Calu3 (cell line): ENCODE measurements at regions not wholly inside any gene's neighbourhood (a gene's known extent, or its start where the extent isn't known, plus 50 kb on each side); places are given as distances from the start of the nearest gene placed in this dataset.

Source experiments
- BruUV-seq: library from RNA; stranded (reverse); fragments of 400-500 nt; replicated peaks from 2 replicates; lab custom pipeline; 2021; lab: Mats Ljungman, UMichigan
- CTCF ChIA-PET: fragments of 300-600 bp; sonication (Branson Sonifier 250); formaldehyde crosslinking; loops from one replicate; lab custom pipeline; 2022; ENCODE audit warnings: antibody characterized with exemption; lab: Charles Lee
- DNase-seq: peaks from one replicate; pipeline ENCODE4 v3.0.0; 2022
- H3K27ac Mint-ChIP-seq: one replicate; pipeline ENCODE4 v1.8.0; 2022; ENCODE audit warnings: mixed read lengths; ENCODE audit not compliant: unreplicated experiment
- H3K27me3 Mint-ChIP-seq: one replicate; pipeline ENCODE4 v1.8.0; 2022; ENCODE audit warnings: mixed read lengths; ENCODE audit not compliant: unreplicated experiment
- H3K36me3 Mint-ChIP-seq: one replicate; pipeline ENCODE4 v1.8.0; 2022; ENCODE audit warnings: mild to moderate bottlenecking, moderate library complexity, mixed read lengths; ENCODE audit not compliant: insufficient read depth, unreplicated experiment
- H3K4me1 Mint-ChIP-seq: one replicate; pipeline ENCODE4 v1.8.0; 2022; ENCODE audit warnings: mild to moderate bottlenecking, low read depth, mixed read lengths; ENCODE audit not compliant: unreplicated experiment
- H3K4me3 Mint-ChIP-seq: one replicate; pipeline ENCODE4 v1.8.0; 2022; ENCODE audit warnings: mild to moderate bottlenecking, low read depth, moderate library complexity, mixed read lengths; ENCODE audit not compliant: unreplicated experiment
- H3K9me3 Mint-ChIP-seq: one replicate; pipeline ENCODE4 v1.8.0; 2022; ENCODE audit warnings: low read depth, mixed read lengths; ENCODE audit not compliant: unreplicated experiment
- CTCF ChIP-seq: fragments of 200-600 bp; IDR thresholded peaks from one replicate; pipeline ENCODE4 v1.8.0; 2022; ENCODE audit warnings: antibody characterized with exemption; ENCODE audit not compliant: unreplicated experiment
- intact Hi-C: fragments of 100-400 bp; cut with micrococcal nuclease; formaldehyde crosslinking; loops from one replicate; pipeline ENCODE4 v1.10.0; 2022; ENCODE audit not compliant: unreplicated experiment

GRCh38 chr3:72661115-72661457 lies 187.2 kb downstream of the SHQ1 start:
- DNase-seq, result peak; percentile 82
- peaks cover 7% of the 10 kb centered on the region for H3K36me3 Mint-ChIP-seq
- no peak overlapping the region for H3K4me3 Mint-ChIP-seq
- TF ChIP-seq CTCF, result no peak
- no TSS peak for BruUV-seq
- H3K27me3 Mint-ChIP-seq, result no peaks in the 10 kb centered on the region
- peaks cover 24% of the 10 kb centered on the region for H3K4me1 Mint-ChIP-seq
- H3K9me3 Mint-ChIP-seq, result no peaks in the 10 kb centered on the region
- CTCF ChIA-PET, result interaction anchor here (0.6 kb wide), 1 partner anchor 111 kb away, joined by 4 read pairs; no protein-coding TSS in a partner anchor
- H3K27ac Mint-ChIP-seq, result no peak overlapping the region
- intact Hi-C loops, result no loop called here

GRCh38 chr3:72660270-72661114 lies 187.8 kb downstream of the SHQ1 start:
- peaks cover 7% of the 10 kb centered on the region for H3K36me3 Mint-ChIP-seq
- no peaks in the 10 kb centered on the region for H3K27me3 Mint-ChIP-seq
- BruUV-seq, result no TSS peak
- no peak for DNase-seq
- no peaks in the 10 kb centered on the region for H3K9me3 Mint-ChIP-seq
- no peak overlapping the region for H3K27ac Mint-ChIP-seq
- CTCF ChIA-PET, result no interaction called here
- no peak for TF ChIP-seq CTCF
- peaks cover 24% of the 10 kb centered on the region for H3K4me1 Mint-ChIP-seq
- H3K4me3 Mint-ChIP-seq, result no peak overlapping the region
- intact Hi-C loops, result no loop called here

- no peak for TF ChIP-seq CTCF
- Mint-ChIP-seq H3K27me3 (no peaks in the 10 kb centered on the region), H3K27ac (no peak overlapping the region), H3K9me3 (no peaks in the 10 kb centered on the region), H3K36me3 (peaks cover 7% of the 10 kb centered on the region), H3K4me1 (peaks cover 24% of the 10 kb centered on the region), H3K4me3 (no peak overlapping the region)
- intact Hi-C loops, result no loop called here
- CTCF ChIA-PET, result no interaction called here
- DNase-seq, result no peak
- BruUV-seq, result no TSS peak
Observed at GRCh38 chr3:72659596-72659995, 188.6 kb downstream of the SHQ1 start.

- Mint-ChIP-seq H3K36me3 (peaks cover 7% of the 10 kb centered on the region), H3K4me1 (peaks cover 24% of the 10 kb centered on the region), H3K4me3 (no peak overlapping the region), H3K9me3 (no peaks in the 10 kb centered on the region), H3K27ac (no peak overlapping the region), H3K27me3 (no peaks in the 10 kb centered on the region)
- CTCF ChIA-PET, result no interaction called here
- BruUV-seq, result no TSS peak
- TF ChIP-seq CTCF, result no peak
- DNase-seq, result no peak
- intact Hi-C loops, result no loop called here
Observed at GRCh38 chr3:72659188-72659587, 189.1 kb downstream of the SHQ1 start.
